HCT116 (cell line): ENCODE measurements at regions not wholly inside any gene's neighbourhood (a gene's known extent, or its start where the extent isn't known, plus 50 kb on each side); places are given as distances from the start of the nearest gene placed in this dataset.

Experiments
- ATAC-seq: fragments of 200-7000 bp; cut with Tn5 transposase; 2 replicates; pipeline ENCODE4 v1.9.1; 2020; ENCODE audit warnings: mild to moderate bottlenecking, moderate library complexity
- BruUV-seq: library from RNA; stranded (reverse); fragments of 400-500 nt; replicated peaks from 2 replicates; lab custom pipeline; 2021; lab: Mats Ljungman, UMichigan
- CTCF ChIA-PET: fragments of 300-600 bp; sonication (Branson Sonifier 250); formaldehyde crosslinking; loops from one replicate; lab custom pipeline; 2021; ENCODE audit warnings: antibody characterized with exemption; lab: Charles Lee
- POLR2A ChIA-PET: fragments of 300-600, 350-600 bp; sonication (Branson Sonifier 250); formaldehyde crosslinking; loops from one replicate; lab custom pipeline; 2021; ENCODE audit warnings: antibody characterized with exemption; lab: Charles Lee
- RAD21 ChIA-PET, 2 experiments: fragments of 300-600 bp; sonication (Branson Sonifier 250); formaldehyde crosslinking; loops; one replicate each; lab custom pipeline; 2023; ENCODE audit warnings: low total read pairs in 2 of 2; ENCODE audit not compliant: uncharacterized antibody in 2 of 2, unreplicated experiment in 2 of 2, low non-redundant PET in 1 of 2; lab: Charles Lee
- DNase-seq: peaks from one replicate; pipeline ENCODE4 v3.0.0-alpha.2; 2010; ENCODE audit warnings: low read depth, low spot score
- H2AFZ ChIP-seq: fragments of 200-600 bp; shearing (Covaris generic), sonication (generic); 2 replicates; pipeline ENCODE4 v1.6.1; 2017; ENCODE audit warnings: low read depth, mixed run types, mixed read lengths, antibody characterized with exemption, low read length; ENCODE audit not compliant: poor library complexity, severe bottlenecking
- H3K27ac ChIP-seq: 2 replicates; pipeline ENCODE4 v1.5.1; 2012; ENCODE audit warnings: low read depth, low read length
- H3K27me3 ChIP-seq: fragments of 200-600 bp; sonication (generic); 2 replicates; pipeline ENCODE4 v1.6.1; 2016; ENCODE audit warnings: mixed run types, low read length, mixed read lengths; ENCODE audit not compliant: insufficient read depth
- H3K36me3 ChIP-seq, 2 experiments: fragments of 200-500 bp in 1 of 2; fragments of 200-600 bp in 1 of 2; sonication (Bioruptor generic) in 1 of 2; sonication (generic) in 1 of 2; 2 replicates each; pipeline versions ENCODE4 v1.5.1 to v1.6.1; 2014 to 2016; ENCODE audit warnings: low read length in 2 of 2, inconsistent platforms in 1 of 2, mixed read lengths in 1 of 2, mixed run types in 1 of 2; ENCODE audit not compliant: insufficient read depth in 2 of 2, control insufficient read depth in 1 of 2
- H3K4me1 ChIP-seq, 2 experiments: fragments of 200-600 bp in 1 of 2; sonication (generic) in 1 of 2; 2 replicates each; pipeline versions ENCODE4 v1.5.1 to v1.6.1; 2012 to 2017; ENCODE audit warnings: low read length in 2 of 2, inconsistent platforms in 1 of 2, mild to moderate bottlenecking in 1 of 2, mixed read lengths in 1 of 2, mixed run types in 1 of 2, moderate library complexity in 1 of 2; ENCODE audit not compliant: insufficient read depth in 2 of 2, control insufficient read depth in 1 of 2
- H3K4me2 ChIP-seq: fragments of 200-600 bp; sonication (generic); 2 replicates; pipeline ENCODE4 v1.6.1; 2017; ENCODE audit warnings: mixed run types, low read length, mixed read lengths
- H3K4me3 ChIP-seq, 2 experiments: fragments of 200-600 bp in 1 of 2; sonication (generic) in 1 of 2; replicated peaks in 1 of 2; 2 replicates each; pipeline ENCODE4 v1.5.1; 2011 to 2016; ENCODE audit warnings: low read length in 2 of 2, control low read depth in 1 of 2, low read depth in 1 of 2, mild to moderate bottlenecking in 1 of 2, mixed read lengths in 1 of 2, mixed run types in 1 of 2
- H3K79me2 ChIP-seq: fragments of 200-600 bp; sonication (generic); 2 replicates; pipeline ENCODE4 v1.6.1; 2017; ENCODE audit warnings: mild to moderate bottlenecking, mixed run types, low read length, moderate library complexity, mixed read lengths; ENCODE audit not compliant: insufficient read depth
- H3K9ac ChIP-seq: fragments of 200-600 bp; sonication (generic); 2 replicates; pipeline ENCODE4 v1.6.1; 2016; ENCODE audit warnings: low read length, mixed read lengths
- H3K9me2 ChIP-seq: fragments of 200-600 bp; sonication (generic), shearing (Covaris generic); 2 replicates; pipeline ENCODE4 v1.6.1; 2017; ENCODE audit warnings: mixed run types, mild to moderate bottlenecking, moderate library complexity; ENCODE audit not compliant: insufficient read depth
- H3K9me3 ChIP-seq, 2 experiments: fragments of 200-500 bp in 1 of 2; fragments of 200-600 bp in 1 of 2; sonication (Bioruptor generic) in 1 of 2; sonication (generic) in 1 of 2; 2 replicates each; pipeline ENCODE4 v1.6.1; 2014 to 2017; ENCODE audit warnings: low read length in 2 of 2, mixed read lengths in 2 of 2, inconsistent platforms in 1 of 2, low read depth in 1 of 2, mild to moderate bottlenecking in 1 of 2, mixed run types in 1 of 2, moderate library complexity in 1 of 2; ENCODE audit not compliant: control insufficient read depth in 1 of 2, insufficient read depth in 1 of 2
- H4K20me1 ChIP-seq: fragments of 200-600 bp; sonication (generic), shearing (Covaris generic); 2 replicates; pipeline ENCODE4 v1.6.1; 2017; ENCODE audit warnings: mixed run types, mild to moderate bottlenecking, moderate library complexity; ENCODE audit not compliant: insufficient read depth
- CEBPB ChIP-seq: IDR thresholded peaks from 2 replicates; pipeline ENCODE4 v1.6.1; 2012; ENCODE audit warnings: low read depth
- EGR1 ChIP-seq: IDR thresholded peaks from 2 replicates; pipeline ENCODE4 v1.6.1; 2012; ENCODE audit warnings: low read depth
- ELF1 ChIP-seq: IDR thresholded peaks from 2 replicates; pipeline ENCODE4 v1.6.1; 2012; ENCODE audit warnings: low read depth, borderline replicate concordance
- EZH2 ChIP-seq: fragments of 200-600 bp; sonication (generic); IDR thresholded peaks from 2 replicates; pipeline ENCODE4 v1.6.1; 2017; ENCODE audit warnings: antibody characterized with exemption, mixed run types
- FOSL1 ChIP-seq: IDR thresholded peaks from 2 replicates; pipeline ENCODE4 v1.6.1; 2012; ENCODE audit warnings: low read depth
- JUND ChIP-seq: IDR thresholded peaks from 2 replicates; pipeline ENCODE4 v1.6.1; 2012
- POLR2AphosphoS5 ChIP-seq: IDR thresholded peaks from 2 replicates; pipeline ENCODE4 v1.6.1; 2011; ENCODE audit warnings: mild to moderate bottlenecking, low read depth, low read length, moderate library complexity
- ZNF274 ChIP-seq: fragments of 200-500 bp; sonication (Bioruptor generic); IDR thresholded peaks from 2 replicates; pipeline ENCODE4 v1.6.1; 2014; ENCODE audit warnings: mild to moderate bottlenecking, low read depth, low read length, inconsistent platforms
- intact Hi-C: fragments of 100-400 bp; cut with micrococcal nuclease; formaldehyde crosslinking; loops from 2 replicates; pipeline ENCODE4 v1.10.0; 2022
- TF ChIP-seq, protein P1 (sequence below): IDR thresholded peaks from 2 replicates; pipeline ENCODE4 v1.6.1; 2012; ENCODE audit warnings: low read depth
- TF ChIP-seq, protein P2 (sequence below), 3 experiments: fragments of 200-600 bp in 1 of 3; sonication (generic) in 1 of 3; IDR thresholded peaks in 2 of 3; conservative IDR thresholded peaks in 1 of 3; 2 replicates each; pipeline ENCODE4 v1.5.1; 2012 to 2017; ENCODE audit warnings: low read depth in 2 of 3, low read length in 2 of 3, antibody characterized with exemption in 1 of 3, borderline replicate concordance in 1 of 3, control low read depth in 1 of 3, mild to moderate bottlenecking in 1 of 3, mixed read lengths in 1 of 3, mixed run types in 1 of 3, moderate library complexity in 1 of 3; ENCODE audit not compliant: insufficient read depth in 1 of 3
- TF ChIP-seq, protein P3 (sequence below): IDR thresholded peaks from 2 replicates; pipeline ENCODE4 v1.6.1; 2011; ENCODE audit warnings: mild to moderate bottlenecking, low read length, moderate library complexity; ENCODE audit not compliant: insufficient replicate concordance; ENCODE audit errors: extremely low read depth

DNA sequence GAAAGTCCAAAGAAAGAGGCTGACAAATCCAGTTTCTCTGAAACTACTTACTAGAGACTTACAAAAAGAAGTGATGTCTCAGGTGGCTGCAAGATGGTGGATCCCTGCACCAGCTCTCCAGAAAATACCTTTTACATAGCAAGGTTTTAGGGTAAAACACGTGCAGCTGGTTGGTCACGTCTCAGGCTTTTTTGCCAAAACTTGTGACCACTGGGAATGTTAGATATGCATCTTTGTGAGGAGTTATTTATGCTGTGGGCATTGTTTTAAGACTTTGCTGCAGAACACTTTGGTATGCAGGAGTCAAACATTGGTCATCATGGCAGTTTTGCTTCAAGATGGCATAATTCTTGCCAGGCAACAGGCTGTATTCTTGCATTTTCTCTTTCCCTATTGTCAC lies 1352.8 kb downstream of the REEP3 start:
- no peaks in the 10 kb centered on the region for H3K4me1 ChIP-seq
- H3K27ac ChIP-seq = no peak overlapping the region
- H3K4me2 ChIP-seq = no peak overlapping the region
- H4K20me1 ChIP-seq = no peaks in the 10 kb centered on the region
- no peaks in the 10 kb centered on the region for H3K27me3 ChIP-seq
- intact Hi-C loops = no loop called here
- no peaks in the 10 kb centered on the region for H3K9me2 ChIP-seq
- RAD21 ChIA-PET = interaction anchor here in 1 of 2 experiments (0.6 kb wide), 1 partner anchor 758 kb away, joined by 3 read pairs; no protein-coding TSS in a partner anchor
- POLR2A ChIA-PET = no interaction called here
- no TSS peak for BruUV-seq
- no peaks in the 10 kb centered on the region for H3K9me3 ChIP-seq
- H3K79me2 ChIP-seq = no peaks in the 10 kb centered on the region
- DNase-seq (no peak), ATAC-seq (no peak)
- no peaks in the 10 kb centered on the region for H3K36me3 ChIP-seq
- H2AFZ ChIP-seq = no peak overlapping the region
- CTCF ChIA-PET = no interaction called here
- no peak overlapping the region for H3K4me3 ChIP-seq
- no peak overlapping the region for H3K9ac ChIP-seq
- TF ChIP-seq POLR2AphosphoS5 (no peak), ZNF274 (no peak), FOSL1 (no peak), ELF1 (no peak), JUND (no peak), CEBPB (no peak), EZH2 (no peak), EGR1 (no peak)
- TF ChIP-seq, protein P1, sequence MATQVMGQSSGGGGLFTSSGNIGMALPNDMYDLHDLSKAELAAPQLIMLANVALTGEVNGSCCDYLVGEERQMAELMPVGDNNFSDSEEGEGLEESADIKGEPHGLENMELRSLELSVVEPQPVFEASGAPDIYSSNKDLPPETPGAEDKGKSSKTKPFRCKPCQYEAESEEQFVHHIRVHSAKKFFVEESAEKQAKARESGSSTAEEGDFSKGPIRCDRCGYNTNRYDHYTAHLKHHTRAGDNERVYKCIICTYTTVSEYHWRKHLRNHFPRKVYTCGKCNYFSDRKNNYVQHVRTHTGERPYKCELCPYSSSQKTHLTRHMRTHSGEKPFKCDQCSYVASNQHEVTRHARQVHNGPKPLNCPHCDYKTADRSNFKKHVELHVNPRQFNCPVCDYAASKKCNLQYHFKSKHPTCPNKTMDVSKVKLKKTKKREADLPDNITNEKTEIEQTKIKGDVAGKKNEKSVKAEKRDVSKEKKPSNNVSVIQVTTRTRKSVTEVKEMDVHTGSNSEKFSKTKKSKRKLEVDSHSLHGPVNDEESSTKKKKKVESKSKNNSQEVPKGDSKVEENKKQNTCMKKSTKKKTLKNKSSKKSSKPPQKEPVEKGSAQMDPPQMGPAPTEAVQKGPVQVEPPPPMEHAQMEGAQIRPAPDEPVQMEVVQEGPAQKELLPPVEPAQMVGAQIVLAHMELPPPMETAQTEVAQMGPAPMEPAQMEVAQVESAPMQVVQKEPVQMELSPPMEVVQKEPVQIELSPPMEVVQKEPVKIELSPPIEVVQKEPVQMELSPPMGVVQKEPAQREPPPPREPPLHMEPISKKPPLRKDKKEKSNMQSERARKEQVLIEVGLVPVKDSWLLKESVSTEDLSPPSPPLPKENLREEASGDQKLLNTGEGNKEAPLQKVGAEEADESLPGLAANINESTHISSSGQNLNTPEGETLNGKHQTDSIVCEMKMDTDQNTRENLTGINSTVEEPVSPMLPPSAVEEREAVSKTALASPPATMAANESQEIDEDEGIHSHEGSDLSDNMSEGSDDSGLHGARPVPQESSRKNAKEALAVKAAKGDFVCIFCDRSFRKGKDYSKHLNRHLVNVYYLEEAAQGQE = no peak
- TF ChIP-seq, protein P2, sequence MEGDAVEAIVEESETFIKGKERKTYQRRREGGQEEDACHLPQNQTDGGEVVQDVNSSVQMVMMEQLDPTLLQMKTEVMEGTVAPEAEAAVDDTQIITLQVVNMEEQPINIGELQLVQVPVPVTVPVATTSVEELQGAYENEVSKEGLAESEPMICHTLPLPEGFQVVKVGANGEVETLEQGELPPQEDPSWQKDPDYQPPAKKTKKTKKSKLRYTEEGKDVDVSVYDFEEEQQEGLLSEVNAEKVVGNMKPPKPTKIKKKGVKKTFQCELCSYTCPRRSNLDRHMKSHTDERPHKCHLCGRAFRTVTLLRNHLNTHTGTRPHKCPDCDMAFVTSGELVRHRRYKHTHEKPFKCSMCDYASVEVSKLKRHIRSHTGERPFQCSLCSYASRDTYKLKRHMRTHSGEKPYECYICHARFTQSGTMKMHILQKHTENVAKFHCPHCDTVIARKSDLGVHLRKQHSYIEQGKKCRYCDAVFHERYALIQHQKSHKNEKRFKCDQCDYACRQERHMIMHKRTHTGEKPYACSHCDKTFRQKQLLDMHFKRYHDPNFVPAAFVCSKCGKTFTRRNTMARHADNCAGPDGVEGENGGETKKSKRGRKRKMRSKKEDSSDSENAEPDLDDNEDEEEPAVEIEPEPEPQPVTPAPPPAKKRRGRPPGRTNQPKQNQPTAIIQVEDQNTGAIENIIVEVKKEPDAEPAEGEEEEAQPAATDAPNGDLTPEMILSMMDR (IDR thresholded peaks at IDR 0.05 in 2 of 3, conservative IDR thresholded peaks at IDR 0.05 in 1 of 3; ENCODE audit: borderline replicate concordance in 1 of 3, insufficient read depth in 1 of 3, low read depth in 2 of 3, low read length in 2 of 3) = no peak
- TF ChIP-seq, protein P3, sequence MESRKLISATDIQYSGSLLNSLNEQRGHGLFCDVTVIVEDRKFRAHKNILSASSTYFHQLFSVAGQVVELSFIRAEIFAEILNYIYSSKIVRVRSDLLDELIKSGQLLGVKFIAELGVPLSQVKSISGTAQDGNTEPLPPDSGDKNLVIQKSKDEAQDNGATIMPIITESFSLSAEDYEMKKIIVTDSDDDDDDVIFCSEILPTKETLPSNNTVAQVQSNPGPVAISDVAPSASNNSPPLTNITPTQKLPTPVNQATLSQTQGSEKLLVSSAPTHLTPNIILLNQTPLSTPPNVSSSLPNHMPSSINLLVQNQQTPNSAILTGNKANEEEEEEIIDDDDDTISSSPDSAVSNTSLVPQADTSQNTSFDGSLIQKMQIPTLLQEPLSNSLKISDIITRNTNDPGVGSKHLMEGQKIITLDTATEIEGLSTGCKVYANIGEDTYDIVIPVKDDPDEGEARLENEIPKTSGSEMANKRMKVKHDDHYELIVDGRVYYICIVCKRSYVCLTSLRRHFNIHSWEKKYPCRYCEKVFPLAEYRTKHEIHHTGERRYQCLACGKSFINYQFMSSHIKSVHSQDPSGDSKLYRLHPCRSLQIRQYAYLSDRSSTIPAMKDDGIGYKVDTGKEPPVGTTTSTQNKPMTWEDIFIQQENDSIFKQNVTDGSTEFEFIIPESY = no peak
- TF ChIP-seq, all 23 proteins: peak for 0
